GM18873 (cell line): ENCODE measurements at regions not wholly inside any gene's neighbourhood (a gene's known extent, or its start where the extent isn't known, plus 50 kb on each side); places are given as distances from the start of the nearest gene placed in this dataset.
"Not testable (repeated sequence)": the region's sequence is repeated elsewhere in the genome, so short reads cannot be mapped to it uniquely, and the experiment has no call there.

Experiments used
- ATAC-seq: cut with Tn5 transposase; IDR thresholded peaks from one replicate; pipeline ENCODE4 v1.9.1; 2021; ENCODE audit warnings: mild to moderate bottlenecking, moderate library complexity, moderate number of reproducible peaks; ENCODE audit not compliant: unreplicated experiment, low FRiP score

DNA sequence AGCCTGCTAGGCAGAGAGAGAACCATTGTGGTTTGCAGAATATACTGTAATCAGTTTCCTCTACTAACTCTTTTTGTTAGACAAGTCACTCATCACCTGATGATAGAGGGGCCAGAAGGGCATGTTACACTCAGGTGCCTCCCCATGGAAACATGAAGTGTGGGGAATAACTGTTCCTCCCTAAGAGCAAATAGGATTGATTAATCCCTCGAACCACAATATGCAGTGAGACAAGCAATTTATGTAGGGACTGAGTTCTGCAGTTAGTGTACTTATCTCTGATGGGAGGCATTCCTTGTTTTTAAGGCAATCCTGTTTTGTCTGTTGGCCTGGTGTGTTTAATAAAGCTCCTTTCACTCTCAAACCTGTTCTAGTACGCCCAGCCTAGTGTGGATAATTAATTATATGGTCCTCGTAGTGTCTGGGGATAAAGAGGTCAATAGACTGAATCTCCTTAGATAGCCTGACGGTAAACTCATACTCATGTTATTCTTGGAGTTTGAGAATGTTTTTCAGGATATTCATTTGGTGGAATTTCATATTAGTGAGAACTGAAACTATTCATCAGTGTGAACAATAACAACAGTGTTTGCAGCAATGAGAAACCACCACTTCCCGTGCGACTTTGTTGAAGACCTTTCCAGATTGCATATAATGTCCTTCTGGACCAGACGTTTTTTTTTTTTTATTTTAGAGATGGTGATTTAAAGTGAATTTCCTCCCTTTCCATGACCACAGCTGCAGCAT lies 344.8 kb upstream of the FZD8 start:
- no peak for ATAC-seq

DNA sequence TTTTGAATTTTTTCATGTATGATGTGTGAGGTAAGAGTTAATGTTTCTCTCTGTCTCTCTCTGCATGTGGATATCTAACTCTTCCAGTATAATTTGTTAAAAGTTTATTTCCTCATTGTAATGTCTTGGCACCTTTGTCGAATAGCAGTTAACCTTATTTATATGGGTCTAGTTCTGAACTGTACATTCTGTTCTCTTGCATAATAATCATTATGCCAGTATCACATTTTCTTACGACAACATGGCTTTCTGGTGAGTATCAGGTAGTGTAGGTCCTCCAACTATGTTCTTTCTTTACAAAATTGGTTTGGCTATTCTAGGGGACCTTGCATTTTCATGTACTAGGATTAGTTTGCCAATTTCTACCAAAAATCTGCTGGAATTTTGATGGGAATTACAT lies 337.0 kb upstream of the FZD8 start:
- ATAC-seq = no peak

DNA sequence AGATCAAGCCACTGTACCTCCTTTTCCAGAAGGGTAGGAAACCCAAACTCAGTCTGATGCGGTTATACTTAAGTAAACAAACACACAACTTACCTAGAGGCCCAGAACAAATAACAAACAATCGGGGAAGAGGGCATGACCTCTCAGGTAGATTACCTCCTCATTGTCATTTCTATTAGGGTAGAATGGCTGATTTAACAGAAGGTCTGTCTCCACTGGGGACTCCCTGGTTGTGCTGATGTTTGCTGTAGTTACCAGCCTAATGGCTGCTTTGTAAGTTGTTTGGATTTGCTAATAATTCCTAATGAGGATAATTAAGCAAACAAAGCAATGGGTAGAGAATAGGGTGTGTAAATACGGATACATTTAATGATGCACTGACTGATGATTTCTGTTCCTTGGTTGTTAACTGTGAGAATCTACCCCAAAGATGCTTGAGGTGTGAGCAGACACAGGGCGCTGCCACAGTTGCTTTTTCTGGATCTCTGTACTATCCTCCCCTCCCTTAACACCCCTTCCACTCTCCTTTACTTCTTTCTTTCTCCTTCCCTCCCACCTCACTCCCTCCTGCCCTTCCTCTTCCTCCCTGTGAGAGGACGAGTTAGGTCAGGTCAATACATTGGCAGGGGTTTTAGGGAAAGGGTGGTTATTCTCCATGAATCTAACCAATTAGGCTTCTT lies 332.0 kb upstream of the FZD8 start:
- ATAC-seq = not testable (repeated sequence)

- ATAC-seq = no peak
Measured at GRCh38 chr10:35972275-35972674, 330.2 kb upstream of the FZD8 start.

GRCh38 chr10:35971397-35971796 lies 329.3 kb upstream of the FZD8 start:
- ATAC-seq = no peak

DNA sequence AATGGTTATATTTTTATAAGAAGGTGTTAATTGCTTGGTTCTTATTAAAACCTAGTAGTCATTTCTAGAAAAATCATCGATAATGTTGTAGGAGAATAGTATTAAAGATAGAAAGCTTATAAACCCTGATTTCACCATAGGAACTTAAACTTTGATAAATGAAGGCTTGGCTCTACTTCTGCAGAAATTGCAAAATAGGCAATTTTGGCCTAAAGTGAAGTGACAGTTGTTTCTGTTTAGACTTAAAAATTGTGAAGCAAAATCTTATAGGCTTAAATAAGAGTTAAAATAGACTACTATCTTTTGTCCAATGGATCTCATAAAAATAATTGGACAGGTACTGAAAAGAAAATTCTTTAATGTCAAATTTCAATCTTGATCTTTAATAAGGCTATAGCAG lies 321.6 kb upstream of the FZD8 start:
- ATAC-seq = no peak

DNA sequence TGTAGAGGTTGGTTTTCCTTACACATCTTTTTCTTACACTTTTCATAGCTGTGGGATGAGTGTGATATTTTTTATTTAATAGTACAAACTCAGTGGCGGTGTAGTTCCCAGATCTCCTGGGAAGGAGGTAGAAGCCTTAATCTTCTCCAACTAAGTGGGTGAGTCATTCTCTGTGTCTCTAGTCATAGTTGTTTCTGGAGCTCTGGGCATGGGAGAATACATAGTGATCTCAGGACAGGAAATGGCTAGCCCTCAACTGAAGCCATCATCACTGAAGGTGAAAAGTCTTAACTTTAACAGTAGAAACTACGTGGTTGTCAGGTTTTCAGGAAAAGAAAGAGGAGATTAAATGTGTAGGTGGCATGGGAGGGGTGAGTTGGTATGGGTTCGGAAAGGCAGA lies 319.4 kb upstream of the FZD8 start:
- ATAC-seq = no peak

DNA sequence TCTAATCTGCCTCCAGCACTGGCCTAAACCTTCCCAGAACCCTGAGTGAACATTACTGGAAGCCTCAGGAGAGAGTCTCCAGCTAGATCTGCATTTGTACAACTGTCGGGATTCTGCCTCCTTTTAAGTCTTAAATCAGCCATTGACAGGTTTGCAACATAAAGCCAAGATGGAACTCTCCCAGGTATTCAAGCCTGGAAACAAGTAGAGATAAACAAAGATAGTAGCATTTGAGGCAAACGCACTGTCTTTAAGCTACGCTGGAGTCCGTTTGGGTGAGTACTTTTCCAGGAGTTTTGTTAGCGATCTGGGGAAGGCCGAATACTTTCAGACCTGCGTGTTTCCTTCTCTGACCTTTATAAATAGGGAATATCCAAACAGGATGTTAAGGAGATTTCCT lies 317.2 kb upstream of the FZD8 start:
- ATAC-seq = no peak

GRCh38 chr10:35958609-35959008 lies 316.5 kb upstream of the FZD8 start:
- not testable (repeated sequence) for ATAC-seq

GRCh38 chr10:35950701-35951100 lies 308.6 kb upstream of the FZD8 start:
- no peak for ATAC-seq

GRCh38 chr10:35950226-35950625 lies 308.1 kb upstream of the FZD8 start:
- no peak for ATAC-seq

DNA sequence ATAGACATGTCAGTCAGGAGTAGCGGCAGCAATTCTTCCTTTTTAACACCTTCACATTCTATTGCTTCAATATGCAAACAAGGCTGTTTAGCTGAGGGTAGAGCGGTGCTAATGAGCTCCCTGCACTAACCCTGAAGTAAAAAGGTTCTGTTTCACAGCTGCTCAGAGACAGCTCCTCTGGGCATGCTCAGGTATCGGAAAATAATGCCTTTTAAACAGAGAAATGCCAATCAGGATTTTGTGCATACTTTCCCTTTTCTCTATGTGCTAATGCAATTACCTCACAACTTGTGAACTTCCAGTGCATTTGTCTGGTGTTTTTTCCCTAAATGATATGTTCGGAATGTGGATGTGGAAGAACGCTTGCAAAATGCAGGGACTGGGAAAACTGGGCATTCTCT lies 307.7 kb upstream of the FZD8 start:
- ATAC-seq = no peak

DNA sequence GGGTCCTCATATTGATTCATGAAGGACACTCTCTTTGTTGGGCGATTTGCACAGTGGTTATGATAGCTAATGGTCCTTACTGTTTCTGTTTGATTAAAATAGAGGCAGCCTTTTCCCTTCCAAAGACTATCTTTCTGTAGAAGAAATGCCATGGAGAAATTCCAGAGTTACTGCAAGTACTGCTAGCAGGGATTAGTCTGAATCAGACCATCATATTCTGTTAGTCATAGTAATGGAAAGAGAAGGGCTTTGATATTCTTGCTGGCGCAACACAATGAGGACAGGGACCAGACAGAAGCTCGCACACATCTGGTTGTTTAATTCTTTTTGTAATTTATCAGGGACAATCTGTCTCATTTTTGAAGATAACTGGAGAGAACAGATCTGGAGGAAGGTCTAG lies 304.5 kb upstream of the FZD8 start:
- no peak for ATAC-seq

DNA sequence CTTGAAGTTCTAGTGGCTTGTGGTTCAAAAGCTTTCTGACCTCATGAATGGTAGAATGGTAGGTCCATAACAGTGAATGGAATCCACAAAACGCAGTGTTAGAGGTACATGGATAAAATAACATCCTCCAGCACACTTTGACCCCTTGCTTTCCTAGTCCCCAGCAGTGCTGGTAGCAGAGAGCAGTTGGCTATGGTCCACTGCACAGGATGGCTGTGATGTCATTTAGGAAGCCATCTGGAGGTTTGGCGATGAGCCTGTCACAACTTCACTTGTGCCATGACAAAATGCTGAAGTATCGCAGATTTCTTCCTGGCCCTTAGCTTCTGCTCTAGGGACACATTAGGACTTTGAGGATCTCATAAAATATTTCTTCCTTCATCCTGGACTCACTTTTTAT lies 300.0 kb upstream of the FZD8 start:
- ATAC-seq = no peak

GRCh38 chr10:35940141-35941041 lies 298.3 kb upstream of the FZD8 start:
- no peak for ATAC-seq

GRCh38 chr10:35938160-35938559 lies 296.1 kb upstream of the FZD8 start:
- ATAC-seq = no peak

DNA sequence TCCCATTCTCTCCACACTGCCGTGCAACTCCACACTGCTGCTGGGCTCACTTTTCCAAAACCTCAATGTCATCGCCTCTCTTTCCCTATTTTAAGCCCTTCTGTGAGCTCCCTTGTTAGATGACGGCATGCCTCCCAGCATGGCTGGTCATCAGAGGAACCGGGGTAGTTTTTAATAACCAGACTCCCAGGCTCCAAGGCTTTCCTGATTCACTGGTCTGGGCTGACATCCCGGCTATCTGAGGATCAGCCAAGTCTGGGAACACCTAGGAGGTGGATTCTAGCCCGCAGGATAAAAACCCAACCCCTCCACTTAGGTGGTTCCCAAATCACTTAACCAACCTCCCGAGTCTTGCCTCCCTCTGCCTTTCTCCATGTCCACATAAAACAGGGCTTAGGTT lies 295.4 kb upstream of the FZD8 start:
- no peak for ATAC-seq

DNA sequence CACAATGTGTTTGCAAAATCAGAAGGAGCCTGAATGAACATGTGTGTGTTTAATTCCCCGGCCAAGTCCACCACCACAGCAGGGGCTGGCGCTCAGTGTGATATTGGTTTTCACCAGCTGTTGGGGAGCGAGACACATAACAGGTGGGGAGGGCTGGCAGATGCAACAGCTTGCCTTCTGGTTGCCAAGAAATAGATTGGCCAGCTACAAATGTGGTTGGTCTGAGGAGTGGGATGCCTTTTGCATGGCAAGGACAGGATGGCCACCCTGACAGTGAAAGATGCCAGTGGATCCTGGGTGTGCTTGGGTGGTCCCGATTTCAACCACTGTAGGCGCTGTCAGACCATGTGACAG lies 292.5 kb upstream of the FZD8 start:
- no peak for ATAC-seq

GRCh38 chr10:35933940-35934641 lies 292.0 kb upstream of the FZD8 start:
- ATAC-seq = no peak

GRCh38 chr10:35933491-35933890 lies 291.4 kb upstream of the FZD8 start:
- no peak for ATAC-seq

- not testable (repeated sequence) for ATAC-seq
Measured at GRCh38 chr10:35929962-35930361, 287.9 kb upstream of the FZD8 start.
